CD4-positive, alpha-beta T cell treated with Interleukin-6 for 4 hours (primary cell): ENCODE measurements at regions not wholly inside any gene's neighbourhood (a gene's known extent, or its start where the extent isn't known, plus 50 kb on each side); places are given as distances from the start of the nearest gene placed in this dataset.

Source experiments
- DNase-seq: peaks from one replicate; pipeline ENCODE4 v3.0.0-alpha.2; 2020; ENCODE audit warnings: mixed read lengths

GRCh38 chr16:86202267-86202666 is 303.3 kb downstream of the IRF8 start:
- DNase-seq: no peak

GRCh38 chr16:86202760-86203426 is 303.9 kb downstream of the IRF8 start:
- DNase-seq: no peak

DNA sequence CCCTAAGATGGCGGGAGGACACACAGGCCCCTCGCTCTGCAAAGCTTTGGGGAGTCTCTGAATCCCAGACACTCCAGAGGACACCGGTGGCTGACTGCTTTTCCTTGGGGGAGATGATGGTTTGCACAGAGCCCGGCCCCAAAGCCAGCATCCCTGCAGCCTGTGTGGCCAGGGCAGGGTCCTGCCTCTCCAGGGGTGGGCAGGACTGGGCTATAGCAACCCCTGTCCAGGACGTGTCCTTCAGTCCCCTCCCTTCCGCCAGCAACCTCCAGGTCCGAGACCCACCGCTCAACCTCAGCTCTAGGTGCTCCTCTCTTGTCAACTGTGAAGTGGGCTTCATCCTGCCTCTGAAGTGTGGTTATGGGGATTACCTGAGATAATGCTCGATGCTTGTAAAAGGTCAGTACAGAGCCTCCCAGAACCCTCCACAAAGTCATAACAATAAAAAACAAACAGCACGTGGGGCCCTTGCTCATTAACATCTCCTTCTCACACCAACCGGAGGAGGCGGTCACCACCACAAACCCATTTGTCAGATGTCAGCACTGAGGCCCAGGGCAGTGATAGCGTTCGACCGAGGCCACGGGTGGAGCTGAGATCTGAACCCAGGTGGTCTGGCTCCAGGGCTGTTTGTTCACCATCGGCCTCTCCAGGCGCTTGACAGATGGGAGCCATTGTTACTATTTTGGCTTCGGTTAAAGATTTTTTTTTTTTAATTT is 304.8 kb downstream of the IRF8 start:
- DNase-seq: no peak

GRCh38 chr16:86205521-86206245 is 304.6 kb upstream of the FOXF1 start:
- DNase-seq: no peak

- DNase-seq: no peak
Measured at GRCh38 chr16:86207350-86207749, 303.0 kb upstream of the FOXF1 start.

DNA sequence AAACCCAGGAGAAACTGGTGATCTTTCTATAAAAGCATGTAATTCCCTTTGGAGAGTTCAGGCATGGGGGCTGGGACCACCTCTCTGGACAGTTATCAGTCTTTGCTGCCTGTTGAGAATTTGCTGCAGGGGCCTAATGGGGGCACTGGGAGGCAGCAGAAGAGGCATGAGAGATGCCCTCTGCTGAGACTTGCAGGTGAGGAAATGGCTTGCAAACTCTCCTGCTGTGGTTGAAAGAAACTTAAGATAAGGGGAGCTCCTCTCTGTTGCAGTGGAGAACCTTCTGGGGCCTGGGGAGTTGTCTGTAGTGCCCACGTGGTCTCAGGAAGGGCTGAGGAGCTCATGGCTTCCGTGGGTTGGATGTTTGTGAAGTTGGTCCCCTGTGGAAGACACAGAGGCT is 301.1 kb upstream of the FOXF1 start:
- DNase-seq: no peak

DNA sequence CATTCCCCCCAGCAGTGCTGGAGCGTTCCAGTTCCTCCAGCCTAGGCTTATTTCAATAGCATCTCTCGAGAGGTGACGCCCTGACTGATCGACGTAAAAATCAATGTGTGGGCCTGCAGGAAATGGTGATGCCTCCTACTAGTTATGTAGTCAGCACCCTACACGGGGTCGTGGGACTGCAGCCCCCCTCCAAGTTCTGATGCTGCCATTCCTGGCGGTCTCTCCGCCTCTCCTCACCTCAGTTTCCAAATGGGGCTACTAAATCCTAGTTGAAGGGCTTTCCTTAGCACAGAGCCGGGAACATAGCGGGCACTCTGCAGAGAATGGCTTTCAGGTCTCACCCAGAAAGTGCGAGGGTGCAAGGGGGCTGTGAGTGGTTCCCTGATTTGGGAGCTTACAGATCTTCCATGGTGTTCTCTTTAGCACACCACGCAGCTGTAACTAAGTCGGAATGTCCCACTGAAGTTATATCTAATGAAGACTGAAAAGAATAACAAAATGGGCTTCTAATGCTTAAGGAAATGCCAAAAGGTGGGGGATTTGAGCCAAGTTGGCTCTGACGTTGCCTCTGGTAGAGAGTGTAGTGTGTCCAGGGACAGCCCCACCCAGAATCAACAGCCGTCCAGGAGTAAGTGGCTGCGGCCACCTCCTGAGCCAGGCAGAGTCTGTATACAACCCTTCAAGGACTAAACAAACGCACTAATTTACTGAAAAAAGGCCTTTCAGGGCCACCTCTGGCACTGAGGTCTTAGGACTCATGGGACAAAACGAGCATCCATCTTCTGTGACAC is 299.7 kb upstream of the FOXF1 start:
- no peak for DNase-seq

GRCh38 chr16:86211265-86211664 is 299.1 kb upstream of the FOXF1 start:
- no peak for DNase-seq

GRCh38 chr16:86211800-86212199 is 298.5 kb upstream of the FOXF1 start:
- DNase-seq: no peak

- no peak for DNase-seq
Measured at GRCh38 chr16:86212706-86213436, 297.5 kb upstream of the FOXF1 start.

- no peak for DNase-seq
Measured at GRCh38 chr16:86213437-86214205, 296.7 kb upstream of the FOXF1 start.

GRCh38 chr16:86214326-86215232 is 295.7 kb upstream of the FOXF1 start:
- DNase-seq: no peak

DNA sequence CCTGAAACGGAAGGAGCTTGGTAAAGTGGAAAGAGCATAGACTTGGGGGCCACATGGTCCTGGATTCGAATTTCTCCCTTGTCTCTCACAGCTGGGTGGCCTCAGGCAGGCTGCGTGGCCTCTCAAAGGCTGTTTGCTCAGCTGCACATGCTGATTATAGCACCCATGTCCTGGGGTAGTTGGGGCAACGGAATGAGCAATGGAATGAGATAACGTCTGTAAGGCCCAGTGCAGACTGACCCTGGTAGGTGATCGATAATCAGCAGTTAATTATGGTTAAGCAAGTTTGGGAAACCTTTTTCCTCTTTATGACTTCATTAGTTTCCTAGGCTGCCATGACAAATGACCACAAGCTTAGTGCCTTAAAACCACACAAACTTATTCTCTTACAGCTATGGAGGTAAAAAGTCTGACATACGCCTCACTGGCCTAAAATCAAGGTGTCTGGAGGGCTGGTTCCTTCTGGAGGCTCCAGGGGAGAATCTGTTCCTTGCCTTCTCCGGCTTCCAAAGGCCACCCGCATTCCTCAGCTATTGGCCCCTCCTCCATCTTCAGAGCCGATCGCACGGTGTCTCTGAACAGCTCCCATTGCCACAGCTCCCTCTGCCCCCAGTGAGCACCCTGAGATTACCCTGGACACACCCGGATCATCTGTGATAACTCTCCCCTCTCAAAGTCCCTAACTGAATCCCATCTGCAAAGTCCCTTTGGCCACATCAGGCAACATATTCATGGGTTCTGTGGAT is 294.9 kb upstream of the FOXF1 start:
- DNase-seq: no peak

GRCh38 chr16:86215979-86216585 is 294.2 kb upstream of the FOXF1 start:
- no peak for DNase-seq

- DNase-seq: no peak
Measured at GRCh38 chr16:86216591-86216990, 293.7 kb upstream of the FOXF1 start.

DNA sequence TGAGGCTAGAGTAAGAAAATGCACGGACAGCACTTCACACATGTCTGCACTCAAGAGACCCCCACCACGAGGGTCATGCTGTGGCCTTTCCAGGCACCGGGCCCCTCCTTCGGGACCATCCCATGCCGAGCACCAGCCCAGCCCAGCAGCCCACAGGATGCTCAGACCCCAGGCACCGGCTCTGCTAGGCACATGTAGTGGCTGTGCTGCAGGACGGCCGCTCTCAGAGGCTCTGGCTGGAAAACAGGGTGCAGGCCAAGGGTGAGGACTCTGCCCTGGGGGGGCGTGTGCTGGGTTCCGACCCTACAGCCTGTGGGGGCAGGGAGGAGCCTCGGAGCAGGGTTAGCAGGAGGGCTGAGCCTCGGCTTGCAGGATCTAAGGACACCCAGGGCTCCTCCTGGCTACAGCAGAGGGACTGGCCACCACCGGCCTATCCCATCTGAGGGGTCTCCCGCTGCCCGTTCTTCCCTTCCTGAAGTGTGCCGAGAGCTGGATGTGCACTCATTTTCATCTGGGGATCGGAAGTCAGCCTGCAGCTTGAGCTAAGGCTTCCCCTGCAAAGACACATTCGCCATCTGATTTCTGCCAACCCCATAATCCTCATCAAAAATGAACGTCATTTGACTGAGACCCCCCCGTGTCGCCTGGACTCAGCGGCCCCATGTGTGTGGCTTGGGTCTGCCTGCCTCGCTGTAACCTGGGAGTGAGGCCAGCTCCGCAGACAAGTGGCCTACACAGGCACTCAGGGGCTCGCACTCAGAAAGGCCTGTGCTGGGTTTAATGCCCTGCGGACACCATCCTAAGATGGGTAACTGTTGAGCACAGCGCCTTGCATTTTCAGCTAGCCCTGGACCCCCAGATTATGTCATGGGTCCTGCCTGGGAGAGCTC is 293.1 kb upstream of the FOXF1 start:
- no peak for DNase-seq

GRCh38 chr16:86217891-86218270 is 292.4 kb upstream of the FOXF1 start:
- DNase-seq: no peak

DNA sequence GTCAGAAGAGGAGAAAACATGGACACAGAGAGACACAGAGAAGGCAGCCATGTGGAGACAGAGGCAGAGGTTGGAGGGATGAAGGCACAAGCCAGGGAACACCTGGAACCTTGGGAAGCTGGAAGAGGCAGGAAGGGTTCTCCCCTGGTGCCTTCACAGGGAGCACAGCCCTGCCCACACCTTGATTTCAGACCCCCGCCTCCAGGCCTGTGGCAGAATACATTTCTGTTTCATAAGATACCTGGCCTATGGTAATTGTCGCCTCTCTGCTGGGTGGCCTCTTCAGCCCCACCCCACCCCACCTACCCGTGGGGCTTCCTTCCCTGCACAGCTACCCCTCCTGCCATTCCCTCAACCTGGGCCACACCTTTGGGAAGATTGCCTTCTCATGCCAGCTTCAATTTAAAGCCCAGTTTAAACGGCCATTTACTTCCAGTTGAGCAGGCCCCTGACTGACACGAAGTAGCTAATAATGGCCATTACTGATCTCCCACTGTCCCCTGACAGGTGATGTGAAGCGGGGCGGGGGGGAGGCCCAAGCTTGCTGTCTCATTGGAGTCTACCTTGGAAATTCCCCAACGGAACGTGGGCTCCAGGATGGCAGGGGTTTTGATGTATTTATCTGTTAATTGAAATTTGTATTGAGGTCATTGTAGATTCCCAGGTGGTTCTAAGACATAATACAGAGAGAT is 291.7 kb upstream of the FOXF1 start:
- no peak for DNase-seq
